Naive B cell (primary cell): ENCODE measurements at regions not wholly inside any gene's neighbourhood (a gene's known extent, or its start where the extent isn't known, plus 50 kb on each side); places are given as distances from the start of the nearest gene placed in this dataset.

Experiments used
- ATAC-seq, 2 donors: fragments of 150-1000 bp; cut with Tn5 transposase; 2 replicates each; pipeline ENCODE4 v1.10.0; 2021; ENCODE audit warnings: low read depth in 2 of 2, mild to moderate bottlenecking in 2 of 2, moderate library complexity in 2 of 2
- DNase-seq: peaks from one replicate; pipeline ENCODE4 v3.0.0; 2022
- H3K27ac Mint-ChIP-seq, 6 donors: one replicate each; pipeline ENCODE4 v1.8.0; 2020 to 2022; ENCODE audit warnings: mild to moderate bottlenecking in 6 of 6, mixed read lengths in 6 of 6, moderate library complexity in 5 of 6, inconsistent platforms in 2 of 6
- H3K27me3 Mint-ChIP-seq, 3 donors: one replicate each; pipeline ENCODE4 v1.8.0; 2021 to 2022; ENCODE audit warnings: mixed read lengths in 3 of 3, mild to moderate bottlenecking in 1 of 3
- H3K36me3 Mint-ChIP-seq, 2 donors: one replicate each; pipeline ENCODE4 v1.8.0; 2020 to 2022; ENCODE audit warnings: mixed read lengths in 2 of 2, inconsistent platforms in 1 of 2, mild to moderate bottlenecking in 1 of 2
- H3K4me1 Mint-ChIP-seq, 3 donors: one replicate each; pipeline ENCODE4 v1.8.0; 2020 to 2022; ENCODE audit warnings: mixed read lengths in 3 of 3, inconsistent platforms in 1 of 3, mild to moderate bottlenecking in 1 of 3, moderate library complexity in 1 of 3
- H3K4me3 Mint-ChIP-seq, 8 donors: one replicate each; pipeline ENCODE4 v1.8.0; 2020 to 2022; ENCODE audit warnings: mild to moderate bottlenecking in 8 of 8, mixed read lengths in 8 of 8, moderate library complexity in 8 of 8, inconsistent platforms in 2 of 8
- H3K9me3 Mint-ChIP-seq, 7 donors: one replicate each; pipeline ENCODE4 v1.8.0; 2020 to 2022; ENCODE audit warnings: mixed read lengths in 7 of 7, mild to moderate bottlenecking in 5 of 7, inconsistent platforms in 2 of 7, moderate library complexity in 1 of 7

- peaks cover 0 to 12% (median 0%) of the 10 kb centered on the region in 7 donors for H3K9me3 Mint-ChIP-seq
- H3K4me3 Mint-ChIP-seq: no peak overlapping the region
- peaks cover 8 to 22% (median 17%) of the 10 kb centered on the region in 3 donors for H3K4me1 Mint-ChIP-seq
- H3K27me3 Mint-ChIP-seq: peaks cover 0 to 5% (median 0%) of the 10 kb centered on the region in 3 donors
- no peak overlapping the region for H3K27ac Mint-ChIP-seq
- H3K36me3 Mint-ChIP-seq: no peaks in the 10 kb centered on the region
- DNase-seq: no peak
- no peak for ATAC-seq
Observed at GRCh38 chr5:89929834-89930233, 479.7 kb downstream of the CETN3 start.

GRCh38 chr5:89929173-89929572 lies 480.4 kb downstream of the CETN3 start:
- DNase-seq (no peak), ATAC-seq (no peak)
- Mint-ChIP-seq H3K36me3 (no peaks in the 10 kb centered on the region), H3K27me3 (peaks cover 0 to 5% (median under 1%) of the 10 kb centered on the region in 3 donors), H3K4me1 (peaks cover 8 to 19% (median 14%) of the 10 kb centered on the region in 3 donors), H3K27ac (no peak overlapping the region), H3K4me3 (peak overlapping the region in 1 of 8 donors; percentile 7), H3K9me3 (peaks cover 0 to 12% (median 0%) of the 10 kb centered on the region in 7 donors)

GRCh38 chr5:89922161-89922560 lies 487.4 kb downstream of the CETN3 start:
- Mint-ChIP-seq H3K4me3 (no peak overlapping the region), H3K4me1 (no peaks in the 10 kb centered on the region), H3K9me3 (peaks cover 0 to 8% (median 3%) of the 10 kb centered on the region in 7 donors), H3K36me3 (peaks cover 0 to 5% of the 10 kb centered on the region in 2 donors), H3K27ac (peak overlapping the region in 1 of 6 donors; percentile 15), H3K27me3 (peaks cover 0 to 8% (median 5%) of the 10 kb centered on the region in 3 donors)
- ATAC-seq (no peak), DNase-seq (no peak)

- H3K36me3 Mint-ChIP-seq: peaks cover 0 to 5% of the 10 kb centered on the region in 2 donors
- no peaks in the 10 kb centered on the region for H3K4me1 Mint-ChIP-seq
- no peak for DNase-seq
- no peak for ATAC-seq
- H3K27ac Mint-ChIP-seq: no peak overlapping the region
- H3K4me3 Mint-ChIP-seq: no peak overlapping the region
- H3K27me3 Mint-ChIP-seq: peaks cover 0 to 2% (median 0%) of the 10 kb centered on the region in 3 donors
- H3K9me3 Mint-ChIP-seq: peaks cover 0 to 16% (median 8%) of the 10 kb centered on the region in 7 donors
Observed at GRCh38 chr5:89917112-89917511, 492.4 kb downstream of the CETN3 start.

- Mint-ChIP-seq H3K27me3 (no peaks in the 10 kb centered on the region), H3K36me3 (peaks cover 0 to 5% of the 10 kb centered on the region in 2 donors), H3K4me1 (no peaks in the 10 kb centered on the region), H3K9me3 (peaks cover 0 to 16% (median 8%) of the 10 kb centered on the region in 7 donors), H3K27ac (no peak overlapping the region), H3K4me3 (no peak overlapping the region)
- no peak for DNase-seq
- ATAC-seq: no peak
Observed at GRCh38 chr5:89916131-89916530, 493.4 kb downstream of the CETN3 start.

DNA sequence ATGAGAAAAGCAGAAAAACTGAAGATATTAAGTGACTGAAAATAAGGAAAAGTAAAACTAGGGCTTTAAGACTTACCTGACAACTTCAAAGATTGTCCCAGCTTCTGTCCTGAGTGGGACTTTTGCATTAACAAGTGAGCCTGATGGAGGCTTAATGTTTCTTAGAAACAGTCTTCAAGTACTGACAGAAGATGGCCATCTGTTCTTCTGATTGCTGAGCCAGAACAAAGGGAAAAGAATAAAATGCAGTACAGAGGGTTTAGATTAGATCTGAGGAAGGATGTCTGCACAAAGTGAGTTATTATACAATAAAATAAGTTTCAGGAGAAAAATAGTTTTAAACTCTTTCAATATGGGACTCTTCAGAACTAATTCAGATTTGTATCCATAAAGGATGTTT lies 500.7 kb downstream of the CETN3 start:
- H3K4me1 Mint-ChIP-seq: no peaks in the 10 kb centered on the region
- H3K36me3 Mint-ChIP-seq: no peaks in the 10 kb centered on the region
- H3K9me3 Mint-ChIP-seq: peaks cover 0 to 9% (median 2%) of the 10 kb centered on the region in 7 donors
- ATAC-seq (no peak), DNase-seq (no peak)
- H3K27ac Mint-ChIP-seq: peak overlapping the region in 1 of 6 donors; percentile 10
- H3K4me3 Mint-ChIP-seq: no peak overlapping the region
- no peaks in the 10 kb centered on the region for H3K27me3 Mint-ChIP-seq

DNA sequence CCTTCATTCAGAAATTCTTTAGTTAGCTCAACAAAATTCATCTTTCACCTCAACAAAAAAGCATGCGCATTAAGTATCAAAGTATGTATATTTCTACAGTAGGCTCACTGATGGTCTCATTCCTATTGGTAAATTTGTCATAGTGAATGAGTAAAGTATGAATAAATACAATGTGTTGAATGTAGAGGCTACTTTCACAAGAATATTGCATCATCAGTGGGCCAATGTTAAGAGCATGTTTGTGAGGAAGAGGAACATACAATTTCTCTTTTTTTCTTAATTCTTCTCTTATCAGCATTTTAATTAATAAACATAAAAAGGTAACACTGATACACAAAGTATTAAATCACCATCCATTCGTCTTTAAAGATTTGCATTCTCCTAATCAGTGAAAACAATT lies 505.1 kb downstream of the CETN3 start:
- ATAC-seq (no peak), DNase-seq (no peak)
- Mint-ChIP-seq H3K36me3 (no peaks in the 10 kb centered on the region), H3K27ac (no peak overlapping the region), H3K4me1 (no peaks in the 10 kb centered on the region), H3K27me3 (no peaks in the 10 kb centered on the region), H3K4me3 (no peak overlapping the region), H3K9me3 (peaks cover 0 to 9% (median 2%) of the 10 kb centered on the region in 7 donors)

- Mint-ChIP-seq H3K4me3 (no peak overlapping the region), H3K27me3 (no peaks in the 10 kb centered on the region), H3K4me1 (no peaks in the 10 kb centered on the region), H3K27ac (no peak overlapping the region), H3K36me3 (no peaks in the 10 kb centered on the region), H3K9me3 (peaks cover 0 to 9% (median 2%) of the 10 kb centered on the region in 7 donors)
- ATAC-seq (no peak), DNase-seq (no peak)
Observed at GRCh38 chr5:89901983-89902382, 507.6 kb downstream of the CETN3 start.

DNA sequence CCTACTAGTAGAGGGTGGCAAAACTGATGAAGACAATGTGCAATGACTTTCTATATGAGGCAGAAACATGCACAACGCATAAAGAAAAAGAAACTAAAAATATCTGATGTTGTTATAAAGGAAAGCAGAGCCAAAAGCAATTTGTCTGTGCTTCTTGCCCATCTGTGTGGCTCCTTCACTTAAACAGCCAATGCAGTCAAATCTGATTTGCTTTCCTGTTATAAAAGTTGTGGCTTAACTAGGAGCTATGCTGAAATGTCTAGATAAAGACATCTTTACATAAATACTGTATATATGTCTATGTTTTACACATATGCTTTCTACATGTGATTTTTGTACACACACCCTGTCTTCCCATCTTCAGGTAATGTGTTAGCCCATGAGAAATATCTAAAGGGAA lies 508.2 kb downstream of the CETN3 start:
- ATAC-seq (no peak), DNase-seq (no peak)
- Mint-ChIP-seq H3K4me3 (no peak overlapping the region), H3K27ac (no peak overlapping the region), H3K36me3 (no peaks in the 10 kb centered on the region), H3K9me3 (peaks cover 0 to 8% (median under 1%) of the 10 kb centered on the region in 7 donors), H3K4me1 (no peaks in the 10 kb centered on the region), H3K27me3 (no peaks in the 10 kb centered on the region)

GRCh38 chr5:89900346-89900745 lies 509.2 kb downstream of the CETN3 start:
- DNase-seq (no peak), ATAC-seq (no peak)
- Mint-ChIP-seq H3K27me3 (no peaks in the 10 kb centered on the region), H3K27ac (peak overlapping the region in 1 of 6 donors; percentile 45), H3K9me3 (peaks cover 0 to 14% (median 4%) of the 10 kb centered on the region in 7 donors), H3K36me3 (peaks cover 0 to under 1% of the 10 kb centered on the region in 2 donors), H3K4me1 (no peaks in the 10 kb centered on the region), H3K4me3 (no peak overlapping the region)

DNA sequence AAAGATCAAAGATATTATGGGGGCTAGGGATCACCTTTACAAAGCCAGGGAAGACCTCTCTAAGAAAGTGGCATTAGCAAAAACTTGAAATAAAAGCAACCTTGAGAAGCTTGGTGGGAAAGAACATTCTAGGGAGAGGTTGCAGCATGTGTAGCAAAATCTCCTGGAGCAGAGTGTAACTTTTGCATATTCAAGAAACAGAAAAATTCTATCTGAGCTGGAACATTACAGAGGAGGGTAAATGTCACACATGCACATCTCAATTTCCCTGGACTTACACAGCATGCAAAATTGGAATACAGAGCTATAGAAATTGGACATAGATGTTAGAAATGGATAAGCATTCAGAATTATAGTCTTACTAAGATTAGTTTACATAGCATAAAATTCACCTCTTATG lies 510.0 kb downstream of the CETN3 start:
- H3K4me1 Mint-ChIP-seq: no peaks in the 10 kb centered on the region
- no peak overlapping the region for H3K27ac Mint-ChIP-seq
- H3K9me3 Mint-ChIP-seq: peaks cover 5 to 22% (median 11%) of the 10 kb centered on the region in 7 donors
- no peak overlapping the region for H3K4me3 Mint-ChIP-seq
- peaks cover 0 to 8% of the 10 kb centered on the region in 2 donors for H3K36me3 Mint-ChIP-seq
- H3K27me3 Mint-ChIP-seq: no peaks in the 10 kb centered on the region
- DNase-seq (no peak), ATAC-seq (no peak)

DNA sequence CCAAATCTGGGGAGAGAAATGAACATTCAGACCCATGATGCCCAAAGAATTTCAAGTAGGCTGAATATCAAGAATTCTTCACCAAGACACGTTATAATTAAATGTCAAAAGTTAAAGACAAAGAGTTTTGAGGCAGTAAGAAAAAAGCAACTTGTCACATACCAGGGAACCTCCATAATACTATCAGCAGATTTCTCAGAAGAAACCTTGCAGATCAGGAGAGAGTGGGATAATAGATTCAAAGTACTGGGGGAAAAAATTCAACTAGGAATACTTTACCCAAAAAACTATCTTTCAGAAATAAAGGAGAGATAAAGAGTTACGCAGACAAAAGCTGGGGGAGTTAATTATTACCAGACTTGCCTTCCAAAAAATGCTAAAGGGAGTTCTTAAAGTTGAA lies 516.0 kb downstream of the CETN3 start:
- no peak overlapping the region for H3K27ac Mint-ChIP-seq
- no peak overlapping the region for H3K4me3 Mint-ChIP-seq
- peaks cover 10 to 33% of the 10 kb centered on the region in 2 donors for H3K36me3 Mint-ChIP-seq
- H3K27me3 Mint-ChIP-seq: peaks cover 0 to 5% (median 0%) of the 10 kb centered on the region in 3 donors
- no peak for DNase-seq
- peaks cover 18 to 54% (median 35%) of the 10 kb centered on the region in 7 donors for H3K9me3 Mint-ChIP-seq
- no peaks in the 10 kb centered on the region for H3K4me1 Mint-ChIP-seq
- ATAC-seq: no peak

DNA sequence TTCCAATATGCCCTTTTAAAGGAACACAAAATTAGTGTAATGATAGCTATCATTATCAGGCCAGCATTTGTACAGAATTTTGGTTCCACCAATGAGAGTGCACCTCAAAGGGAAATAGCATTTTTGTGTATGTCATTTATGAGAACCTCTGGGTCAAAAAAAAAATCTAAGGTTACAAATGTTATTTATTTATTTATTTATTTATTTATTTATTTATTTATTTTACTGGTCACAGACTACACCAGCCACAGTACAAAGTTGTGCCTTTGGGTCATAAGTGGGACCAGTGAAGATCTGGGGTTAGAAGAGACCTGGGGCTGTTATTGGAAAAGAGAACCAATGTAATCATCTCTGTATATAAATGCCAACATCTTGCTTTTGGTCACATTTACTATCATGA lies 523.9 kb downstream of the CETN3 start:
- peaks cover 0 to 7% (median 0%) of the 10 kb centered on the region in 7 donors for H3K9me3 Mint-ChIP-seq
- peaks cover 10 to 15% (median 13%) of the 10 kb centered on the region in 3 donors for H3K4me1 Mint-ChIP-seq
- ATAC-seq: no peak
- no peak overlapping the region for H3K4me3 Mint-ChIP-seq
- no peak for DNase-seq
- no peak overlapping the region for H3K27ac Mint-ChIP-seq
- no peaks in the 10 kb centered on the region for H3K36me3 Mint-ChIP-seq
- H3K27me3 Mint-ChIP-seq: no peaks in the 10 kb centered on the region

DNA sequence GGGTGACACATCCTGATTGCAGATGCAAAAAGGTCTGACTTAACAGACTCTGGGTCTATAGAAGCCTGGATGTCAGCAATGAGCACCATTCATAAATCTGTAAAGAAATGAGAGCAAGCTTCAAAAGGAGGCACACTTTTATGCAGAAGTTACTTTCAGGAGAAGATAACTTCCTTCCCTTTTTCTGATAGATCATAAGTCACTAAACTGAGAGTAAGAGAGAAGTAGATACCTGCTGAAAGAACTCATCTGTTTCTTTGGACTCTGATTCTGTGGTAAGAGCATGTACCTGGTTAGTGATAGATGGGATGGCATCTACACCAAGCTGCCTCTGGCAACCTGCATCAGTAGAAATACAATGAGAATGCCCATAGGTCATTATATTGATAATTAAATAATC lies 525.6 kb downstream of the CETN3 start:
- Mint-ChIP-seq H3K9me3 (peaks cover 0 to 7% (median 4%) of the 10 kb centered on the region in 7 donors), H3K4me3 (no peak overlapping the region), H3K4me1 (peaks cover 10 to 15% (median 13%) of the 10 kb centered on the region in 3 donors), H3K27me3 (no peaks in the 10 kb centered on the region), H3K27ac (no peak overlapping the region), H3K36me3 (no peaks in the 10 kb centered on the region)
- DNase-seq (no peak), ATAC-seq (peak; percentile 42 to 68)
